GM12878 (cell line): ENCODE measurements at regions not wholly inside any gene's neighbourhood (a gene's known extent, or its start where the extent isn't known, plus 50 kb on each side); places are given as distances from the start of the nearest gene placed in this dataset.

Experiments used
- ATAC-seq: fragments of 200-7000 bp; cut with Tn5 transposase; 3 replicates; pipeline ENCODE4 v1.9.1; 2020; ENCODE audit warnings: mild to moderate bottlenecking, moderate library complexity
- BruUV-seq: library from RNA; stranded (reverse); fragments of 400-500 nt; replicated peaks from 2 replicates; lab custom pipeline; 2021; lab: Mats Ljungman, UMichigan
- CTCF ChIA-PET: fragments of 300-600 bp; sonication (Branson Sonifier 250); formaldehyde crosslinking; extraction: SDS; loops from one replicate; lab custom pipeline; 2021; ENCODE audit warnings: inconsistent platforms; lab: Yijun Ruan, JAX
- POLR2A ChIA-PET: fragments of 350-600 bp; formaldehyde crosslinking; extraction: SDS; loops from one replicate; lab custom pipeline; 2021; ENCODE audit warnings: inconsistent platforms; lab: Charles Lee
- RAD21 ChIA-PET: fragments of 300-600 bp; sonication (Branson Sonifier 250); formaldehyde crosslinking; loops from one replicate; lab custom pipeline; 2023; ENCODE audit warnings: antibody characterized with exemption; ENCODE audit not compliant: unreplicated experiment; lab: Charles Lee
- SMC1A ChIA-PET: fragments of 300-600 bp; sonication (Branson Sonifier 250); formaldehyde crosslinking; loops from one replicate; lab custom pipeline; 2023; ENCODE audit not compliant: unreplicated experiment, uncharacterized antibody; lab: Charles Lee
- DNase-seq: peaks from one replicate; pipeline ENCODE4 v3.0.0-alpha.2; 2011; ENCODE audit warnings: low read depth, low spot score
- FAIRE-seq: peaks from 3 replicates; lab custom pipeline; 2011; peaks lifted over from hg19 to GRCh38; lab: Jason Lieb, UNC
- H2AFZ ChIP-seq: 2 replicates; pipeline ENCODE4 v1.6.0; 2011; ENCODE audit warnings: low read depth, low read length, control low read depth; ENCODE audit not compliant: control insufficient read depth
- H3K27ac ChIP-seq: 2 replicates; pipeline ENCODE4 v1.5.1; 2011; ENCODE audit warnings: control low read depth; ENCODE audit not compliant: control insufficient read depth, insufficient read depth
- H3K27me3 ChIP-seq, 2 experiments: replicated peaks in 1 of 2; 2 replicates each; pipeline versions ENCODE4 v1.6.0 to v1.6.1; 2011; ENCODE audit warnings: low read length in 1 of 2; ENCODE audit not compliant: control insufficient read depth in 2 of 2, insufficient read depth in 2 of 2
- H3K36me3 ChIP-seq, 2 experiments: 2 replicates each; pipeline ENCODE4 v1.5.1; 2011; ENCODE audit warnings: low read length in 1 of 2; ENCODE audit not compliant: control insufficient read depth in 2 of 2, insufficient read depth in 2 of 2
- H3K4me1 ChIP-seq: 2 replicates; pipeline ENCODE4 v1.6.1; 2011; ENCODE audit warnings: mild to moderate bottlenecking, low read length, moderate library complexity, mixed read lengths; ENCODE audit not compliant: control insufficient read depth, insufficient read depth
- H3K4me2 ChIP-seq: 2 replicates; pipeline ENCODE4 v1.6.0; 2011; ENCODE audit warnings: control low read depth; ENCODE audit not compliant: control insufficient read depth, insufficient read depth
- H3K4me3 ChIP-seq: fragments of 200-600 bp; sonication (generic); 2 replicates; pipeline ENCODE4 v1.5.1; 2016
- H3K79me2 ChIP-seq: 2 replicates; pipeline ENCODE4 v1.6.0; 2011; ENCODE audit warnings: low read length; ENCODE audit not compliant: control insufficient read depth, insufficient read depth
- H3K9ac ChIP-seq: 2 replicates; pipeline ENCODE4 v1.8.0; 2011; ENCODE audit warnings: low read length, control low read depth, mixed read lengths; ENCODE audit not compliant: control insufficient read depth, insufficient read depth
- H3K9me3 ChIP-seq: replicated peaks from 3 replicates; pipeline ENCODE4 v1.5.1; 2011; ENCODE audit warnings: mild to moderate bottlenecking, low read length; ENCODE audit not compliant: control insufficient read depth, insufficient read depth
- H4K20me1 ChIP-seq: 2 replicates; pipeline ENCODE4 v1.6.0; 2011; ENCODE audit not compliant: control insufficient read depth, insufficient read depth
- BMI1 ChIP-seq: fragments of 450-650 bp; IDR thresholded peaks from 2 replicates; pipeline ENCODE4 v1.6.1; 2016; ENCODE audit warnings: mild to moderate bottlenecking, moderate library complexity, borderline replicate concordance
- CREM ChIP-seq: IDR thresholded peaks from 2 replicates; pipeline ENCODE4 v1.6.1; 2014; ENCODE audit warnings: antibody characterized with exemption, low read depth
- EGR1 ChIP-seq, 2 experiments: IDR thresholded peaks; 1 replicate in 1 of 2; 2 replicates in 1 of 2; pipeline ENCODE4 v1.6.1; 2011 to 2012; ENCODE audit warnings: low read depth in 2 of 2, low read length in 2 of 2, borderline replicate concordance in 1 of 2, mild to moderate bottlenecking in 1 of 2, moderate library complexity in 1 of 2
- FOXK2 ChIP-seq: fragments of 450-650 bp; IDR thresholded peaks from 2 replicates; pipeline ENCODE4 v1.6.1; 2017; ENCODE audit warnings: mild to moderate bottlenecking, moderate library complexity
- HDAC6 ChIP-seq: fragments of 200-600 bp; sonication (generic); IDR thresholded peaks from one replicate; pipeline ENCODE4 v1.8.0; 2017; ENCODE audit warnings: antibody characterized with exemption; ENCODE audit not compliant: unreplicated experiment
- MEF2B ChIP-seq: fragments of 450-650 bp; IDR thresholded peaks from 2 replicates; pipeline ENCODE4 v1.6.1; 2018; ENCODE audit warnings: mild to moderate bottlenecking, moderate library complexity; ENCODE audit not compliant: partially characterized antibody, poor library complexity, severe bottlenecking
- MTA2 ChIP-seq: fragments of 450-650 bp; IDR thresholded peaks from 2 replicates; pipeline ENCODE4 v1.6.1; 2016; ENCODE audit warnings: low read depth, mild to moderate bottlenecking, moderate library complexity
- POLR2AphosphoS5 ChIP-seq: IDR thresholded peaks from 2 replicates; pipeline ENCODE4 v1.6.1; 2011; ENCODE audit warnings: mild to moderate bottlenecking, low read length, inconsistent platforms
- SIX5 ChIP-seq: IDR thresholded peaks from 2 replicates; pipeline ENCODE4 v1.6.1; 2011; ENCODE audit warnings: mild to moderate bottlenecking, low read depth, low read length, moderate library complexity; ENCODE audit not compliant: severe bottlenecking
- STAT3 ChIP-seq: IDR thresholded peaks from 2 replicates; pipeline ENCODE4 v1.6.1; 2011; ENCODE audit warnings: low read depth, low read length, improper control_type of control experiment
- TCF3 ChIP-seq: IDR thresholded peaks from 2 replicates; pipeline ENCODE4 v1.6.1; 2012; ENCODE audit warnings: low read depth, mild to moderate bottlenecking, low read length, borderline replicate concordance; ENCODE audit not compliant: insufficient read depth
- WGBS: methylation state at CpG from one replicate; pipeline ENCODE4 v1.1.6; 2016; ENCODE audit warnings: low lambda C conversion rate; ENCODE audit not compliant: insufficient replicate concordance, insufficient coverage; ENCODE audit errors: missing lambda C conversion rate; 5-methylcytosine and 5-hydroxymethylcytosine counted together
- in situ Hi-C: fragments of 300-500 bp; cut with MboI; formaldehyde crosslinking; loops from 9 replicates; pipeline ENCODE4 v1.14.3; 2018; ENCODE audit warnings: mixed read lengths
- intact Hi-C: fragments of 100-400 bp; cut with micrococcal nuclease; formaldehyde crosslinking; loops from one replicate; pipeline ENCODE4 v1.14.2; 2022; ENCODE audit not compliant: unreplicated experiment
- TF ChIP-seq, protein P1 (sequence below): fragments of 450-650 bp; IDR thresholded peaks from 2 replicates; pipeline ENCODE4 v1.6.1; 2017; ENCODE audit warnings: mild to moderate bottlenecking, moderate library complexity
- TF ChIP-seq, protein P2 (sequence below): fragments of 450-650 bp; IDR thresholded peaks from 2 replicates; pipeline ENCODE4 v1.6.1; 2017; ENCODE audit warnings: mild to moderate bottlenecking
- TF ChIP-seq, protein P3 (sequence below): IDR thresholded peaks from 2 replicates; pipeline ENCODE4 v1.6.1; 2012; ENCODE audit warnings: mild to moderate bottlenecking, low read depth, low read length

- Histone ChIP-seq H3K4me2 (no peak overlapping the region), H3K9ac (no peak overlapping the region), H3K9me3 (no peaks in the 10 kb centered on the region), H3K27ac (no peak overlapping the region), H3K4me1 (no peaks in the 10 kb centered on the region), H3K79me2 (no peaks in the 10 kb centered on the region), H2AFZ (no peak overlapping the region), H4K20me1 (no peaks in the 10 kb centered on the region), H3K36me3 (no peaks in the 10 kb centered on the region), H3K27me3 (no peaks in the 10 kb centered on the region), H3K4me3 (no peak overlapping the region)
- ATAC-seq: no peak
- 3% methylated on average over 5 of the region's 5 CpGs for WGBS
- no peak for FAIRE-seq
- ChIA-PET SMC1A (no interaction called here), CTCF (no interaction called here), POLR2A (no interaction called here), RAD21 (no interaction called here)
- in situ Hi-C loops: no loop called here
- no TSS peak for BruUV-seq
- intact Hi-C loops: no loop called here
- DNase-seq: no peak
- TF ChIP-seq EGR1 (IDR thresholded peaks at IDR 0.05; ENCODE audit: borderline replicate concordance in 1 of 2, low read depth in 2 of 2, low read length in 2 of 2): no peak
- TF ChIP-seq FOXK2: no peak
- TF ChIP-seq, protein P1, sequence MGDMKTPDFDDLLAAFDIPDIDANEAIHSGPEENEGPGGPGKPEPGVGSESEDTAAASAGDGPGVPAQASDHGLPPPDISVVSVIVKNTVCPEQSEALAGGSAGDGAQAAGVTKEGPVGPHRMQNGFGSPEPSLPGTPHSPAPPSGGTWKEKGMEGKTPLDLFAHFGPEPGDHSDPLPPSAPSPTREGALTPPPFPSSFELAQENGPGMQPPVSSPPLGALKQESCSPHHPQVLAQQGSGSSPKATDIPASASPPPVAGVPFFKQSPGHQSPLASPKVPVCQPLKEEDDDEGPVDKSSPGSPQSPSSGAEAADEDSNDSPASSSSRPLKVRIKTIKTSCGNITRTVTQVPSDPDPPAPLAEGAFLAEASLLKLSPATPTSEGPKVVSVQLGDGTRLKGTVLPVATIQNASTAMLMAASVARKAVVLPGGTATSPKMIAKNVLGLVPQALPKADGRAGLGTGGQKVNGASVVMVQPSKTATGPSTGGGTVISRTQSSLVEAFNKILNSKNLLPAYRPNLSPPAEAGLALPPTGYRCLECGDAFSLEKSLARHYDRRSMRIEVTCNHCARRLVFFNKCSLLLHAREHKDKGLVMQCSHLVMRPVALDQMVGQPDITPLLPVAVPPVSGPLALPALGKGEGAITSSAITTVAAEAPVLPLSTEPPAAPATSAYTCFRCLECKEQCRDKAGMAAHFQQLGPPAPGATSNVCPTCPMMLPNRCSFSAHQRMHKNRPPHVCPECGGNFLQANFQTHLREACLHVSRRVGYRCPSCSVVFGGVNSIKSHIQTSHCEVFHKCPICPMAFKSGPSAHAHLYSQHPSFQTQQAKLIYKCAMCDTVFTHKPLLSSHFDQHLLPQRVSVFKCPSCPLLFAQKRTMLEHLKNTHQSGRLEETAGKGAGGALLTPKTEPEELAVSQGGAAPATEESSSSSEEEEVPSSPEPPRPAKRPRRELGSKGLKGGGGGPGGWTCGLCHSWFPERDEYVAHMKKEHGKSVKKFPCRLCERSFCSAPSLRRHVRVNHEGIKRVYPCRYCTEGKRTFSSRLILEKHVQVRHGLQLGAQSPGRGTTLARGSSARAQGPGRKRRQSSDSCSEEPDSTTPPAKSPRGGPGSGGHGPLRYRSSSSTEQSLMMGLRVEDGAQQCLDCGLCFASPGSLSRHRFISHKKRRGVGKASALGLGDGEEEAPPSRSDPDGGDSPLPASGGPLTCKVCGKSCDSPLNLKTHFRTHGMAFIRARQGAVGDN: no peak
- TF ChIP-seq, protein P2, sequence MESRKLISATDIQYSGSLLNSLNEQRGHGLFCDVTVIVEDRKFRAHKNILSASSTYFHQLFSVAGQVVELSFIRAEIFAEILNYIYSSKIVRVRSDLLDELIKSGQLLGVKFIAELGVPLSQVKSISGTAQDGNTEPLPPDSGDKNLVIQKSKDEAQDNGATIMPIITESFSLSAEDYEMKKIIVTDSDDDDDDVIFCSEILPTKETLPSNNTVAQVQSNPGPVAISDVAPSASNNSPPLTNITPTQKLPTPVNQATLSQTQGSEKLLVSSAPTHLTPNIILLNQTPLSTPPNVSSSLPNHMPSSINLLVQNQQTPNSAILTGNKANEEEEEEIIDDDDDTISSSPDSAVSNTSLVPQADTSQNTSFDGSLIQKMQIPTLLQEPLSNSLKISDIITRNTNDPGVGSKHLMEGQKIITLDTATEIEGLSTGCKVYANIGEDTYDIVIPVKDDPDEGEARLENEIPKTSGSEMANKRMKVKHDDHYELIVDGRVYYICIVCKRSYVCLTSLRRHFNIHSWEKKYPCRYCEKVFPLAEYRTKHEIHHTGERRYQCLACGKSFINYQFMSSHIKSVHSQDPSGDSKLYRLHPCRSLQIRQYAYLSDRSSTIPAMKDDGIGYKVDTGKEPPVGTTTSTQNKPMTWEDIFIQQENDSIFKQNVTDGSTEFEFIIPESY: no peak
- no peak for TF ChIP-seq STAT3
- TF ChIP-seq CREM: no peak
- no peak for TF ChIP-seq TCF3
- TF ChIP-seq, protein P3, sequence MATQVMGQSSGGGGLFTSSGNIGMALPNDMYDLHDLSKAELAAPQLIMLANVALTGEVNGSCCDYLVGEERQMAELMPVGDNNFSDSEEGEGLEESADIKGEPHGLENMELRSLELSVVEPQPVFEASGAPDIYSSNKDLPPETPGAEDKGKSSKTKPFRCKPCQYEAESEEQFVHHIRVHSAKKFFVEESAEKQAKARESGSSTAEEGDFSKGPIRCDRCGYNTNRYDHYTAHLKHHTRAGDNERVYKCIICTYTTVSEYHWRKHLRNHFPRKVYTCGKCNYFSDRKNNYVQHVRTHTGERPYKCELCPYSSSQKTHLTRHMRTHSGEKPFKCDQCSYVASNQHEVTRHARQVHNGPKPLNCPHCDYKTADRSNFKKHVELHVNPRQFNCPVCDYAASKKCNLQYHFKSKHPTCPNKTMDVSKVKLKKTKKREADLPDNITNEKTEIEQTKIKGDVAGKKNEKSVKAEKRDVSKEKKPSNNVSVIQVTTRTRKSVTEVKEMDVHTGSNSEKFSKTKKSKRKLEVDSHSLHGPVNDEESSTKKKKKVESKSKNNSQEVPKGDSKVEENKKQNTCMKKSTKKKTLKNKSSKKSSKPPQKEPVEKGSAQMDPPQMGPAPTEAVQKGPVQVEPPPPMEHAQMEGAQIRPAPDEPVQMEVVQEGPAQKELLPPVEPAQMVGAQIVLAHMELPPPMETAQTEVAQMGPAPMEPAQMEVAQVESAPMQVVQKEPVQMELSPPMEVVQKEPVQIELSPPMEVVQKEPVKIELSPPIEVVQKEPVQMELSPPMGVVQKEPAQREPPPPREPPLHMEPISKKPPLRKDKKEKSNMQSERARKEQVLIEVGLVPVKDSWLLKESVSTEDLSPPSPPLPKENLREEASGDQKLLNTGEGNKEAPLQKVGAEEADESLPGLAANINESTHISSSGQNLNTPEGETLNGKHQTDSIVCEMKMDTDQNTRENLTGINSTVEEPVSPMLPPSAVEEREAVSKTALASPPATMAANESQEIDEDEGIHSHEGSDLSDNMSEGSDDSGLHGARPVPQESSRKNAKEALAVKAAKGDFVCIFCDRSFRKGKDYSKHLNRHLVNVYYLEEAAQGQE: no peak
- TF ChIP-seq MTA2: no peak
- TF ChIP-seq SIX5: no peak
- no peak for TF ChIP-seq POLR2AphosphoS5
- TF ChIP-seq BMI1: no peak
- TF ChIP-seq HDAC6: no peak
- no peak for TF ChIP-seq MEF2B
These were observed 216.7 kb upstream of the RBFOX1 start for GRCh38 chr16:7115898-7116297.
